BE2C (cell line): ENCODE measurements at regions not wholly inside any gene's neighbourhood (a gene's known extent, or its start where the extent isn't known, plus 50 kb on each side); places are given as distances from the start of the nearest gene placed in this dataset.

Experiments
- DNase-seq: peaks from one replicate; pipeline ENCODE4 v3.0.0-alpha.2; 2020
- H3K27me3 ChIP-seq: fragments of 250-450 bp; sonication (Bioruptor Pico); 2 replicates; pipeline ENCODE4 v1.5.1; 2020; ENCODE audit warnings: mild to moderate bottlenecking
- H3K36me3 ChIP-seq: fragments of 250-450 bp; sonication (Bioruptor Pico); 2 replicates; pipeline ENCODE4 v1.5.1; 2020; ENCODE audit warnings: mild to moderate bottlenecking
- H3K4me1 ChIP-seq: fragments of 250-450 bp; sonication (Bioruptor Pico); 2 replicates; pipeline ENCODE4 v1.5.1; 2020
- H3K4me3 ChIP-seq: 2 replicates; pipeline ENCODE4 v1.5.1; 2011; ENCODE audit warnings: low read depth, low read length
- H3K9me3 ChIP-seq: fragments of 250-450 bp; sonication (Bioruptor Pico); 2 replicates; pipeline ENCODE4 v1.5.1; 2020
- CTCF ChIP-seq: IDR thresholded peaks from 2 replicates; pipeline ENCODE4 v1.5.1; 2012; ENCODE audit warnings: mild to moderate bottlenecking, low read depth, low read length

GRCh38 chr14:104369208-104369607, 210.4 kb upstream of the C14orf180 start:
- no peak for DNase-seq
- H3K9me3 ChIP-seq, result no peaks in the 10 kb centered on the region; the same call in 1 of the 2 replicates
- H3K4me1 ChIP-seq, result peaks cover 24% of the 10 kb centered on the region
- no peak for TF ChIP-seq CTCF
- no peaks in the 10 kb centered on the region for H3K27me3 ChIP-seq
- H3K36me3 ChIP-seq, result no peaks in the 10 kb centered on the region
- no peak overlapping the region for H3K4me3 ChIP-seq

- H3K4me3 ChIP-seq, result no peak overlapping the region
- no peaks in the 10 kb centered on the region for H3K36me3 ChIP-seq
- H3K27me3 ChIP-seq, result no peaks in the 10 kb centered on the region
- H3K9me3 ChIP-seq, result no peaks in the 10 kb centered on the region
- TF ChIP-seq CTCF, result peak; percentile 82
- peaks cover 24% of the 10 kb centered on the region for H3K4me1 ChIP-seq
- peak; percentile 70 for DNase-seq
These were observed 209.2 kb upstream of the C14orf180 start for GRCh38 chr14:104370256-104370870.

DNA sequence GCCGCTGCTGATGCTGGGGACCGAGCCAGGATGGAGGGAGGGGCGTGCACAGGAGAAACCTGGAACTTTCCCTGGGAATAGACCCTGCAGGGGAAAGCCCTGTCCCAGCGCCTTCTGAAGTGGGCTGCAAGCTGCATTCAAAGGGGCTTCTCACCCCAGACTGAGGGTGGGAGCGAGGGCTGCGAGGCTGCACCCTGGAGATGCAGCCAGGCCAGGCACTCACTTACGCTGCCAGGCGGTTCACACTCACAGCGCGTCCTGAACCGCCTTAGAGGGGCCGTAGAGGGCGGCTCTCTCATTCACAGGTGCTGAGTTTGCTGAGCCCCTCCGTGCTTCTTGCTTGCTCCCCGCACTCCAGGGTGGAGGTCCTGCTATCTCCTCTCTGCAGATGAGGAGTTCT, 208.5 kb upstream of the C14orf180 start:
- no peaks in the 10 kb centered on the region for H3K36me3 ChIP-seq
- no peak for DNase-seq
- H3K4me1 ChIP-seq, result peaks cover 28% of the 10 kb centered on the region
- no peaks in the 10 kb centered on the region for H3K27me3 ChIP-seq
- TF ChIP-seq CTCF, result no peak
- no peaks in the 10 kb centered on the region for H3K9me3 ChIP-seq
- H3K4me3 ChIP-seq, result no peak overlapping the region

DNA sequence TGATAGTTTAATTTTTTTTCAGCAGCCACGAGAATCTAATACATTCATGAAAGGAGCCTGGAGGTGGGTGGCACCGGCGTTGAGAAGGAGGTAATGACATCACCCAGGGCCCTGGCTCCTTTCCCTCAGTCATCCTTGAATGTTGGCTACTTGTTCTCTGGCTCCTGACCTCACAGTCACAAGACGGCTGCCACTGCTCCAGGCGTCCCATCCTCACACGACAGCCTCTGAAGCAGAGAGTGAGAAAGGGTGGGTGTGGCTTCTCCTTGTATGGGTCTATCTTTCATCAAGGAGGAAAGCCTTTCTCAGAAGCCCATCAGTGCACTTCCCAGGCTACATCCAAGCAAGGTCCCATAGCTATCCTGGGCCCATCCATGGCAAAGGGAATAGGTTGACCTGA, 207.6 kb upstream of the C14orf180 start:
- Histone ChIP-seq H3K27me3 (no peaks in the 10 kb centered on the region), H3K9me3 (no peaks in the 10 kb centered on the region), H3K36me3 (no peaks in the 10 kb centered on the region), H3K4me3 (no peak overlapping the region), H3K4me1 (peaks cover 28% of the 10 kb centered on the region)
- no peak for TF ChIP-seq CTCF
- DNase-seq, result no peak

- Histone ChIP-seq H3K4me1 (peaks cover 28% of the 10 kb centered on the region), H3K4me3 (no peak overlapping the region), H3K9me3 (no peaks in the 10 kb centered on the region), H3K36me3 (no peaks in the 10 kb centered on the region), H3K27me3 (no peaks in the 10 kb centered on the region)
- no peak for TF ChIP-seq CTCF
- no peak for DNase-seq
These were observed 207.0 kb upstream of the C14orf180 start for GRCh38 chr14:104372390-104373054.

GRCh38 chr14:104373055-104373854, 206.3 kb upstream of the C14orf180 start:
- H3K27me3 ChIP-seq, result no peaks in the 10 kb centered on the region
- TF ChIP-seq CTCF, result no peak
- peaks cover 23% of the 10 kb centered on the region for H3K4me1 ChIP-seq
- no peaks in the 10 kb centered on the region for H3K36me3 ChIP-seq
- no peaks in the 10 kb centered on the region for H3K9me3 ChIP-seq
- no peak overlapping the region for H3K4me3 ChIP-seq
- DNase-seq, result no peak
